GM12878 (cell line): ENCODE measurements at regions not wholly inside any gene's neighbourhood (a gene's known extent, or its start where the extent isn't known, plus 50 kb on each side); places are given as distances from the start of the nearest gene placed in this dataset.

ENCODE experiments used
- ATAC-seq: fragments of 200-7000 bp; cut with Tn5 transposase; 3 replicates; pipeline ENCODE4 v1.9.1; 2020; ENCODE audit warnings: mild to moderate bottlenecking, moderate library complexity
- BruUV-seq: library from RNA; stranded (reverse); fragments of 400-500 nt; replicated peaks from 2 replicates; lab custom pipeline; 2021; lab: Mats Ljungman, UMichigan
- CTCF ChIA-PET: fragments of 300-600 bp; sonication (Branson Sonifier 250); formaldehyde crosslinking; extraction: SDS; loops from one replicate; lab custom pipeline; 2021; ENCODE audit warnings: inconsistent platforms; lab: Yijun Ruan, JAX
- POLR2A ChIA-PET: fragments of 350-600 bp; formaldehyde crosslinking; extraction: SDS; loops from one replicate; lab custom pipeline; 2021; ENCODE audit warnings: inconsistent platforms; lab: Charles Lee
- RAD21 ChIA-PET: fragments of 300-600 bp; sonication (Branson Sonifier 250); formaldehyde crosslinking; loops from one replicate; lab custom pipeline; 2023; ENCODE audit warnings: antibody characterized with exemption; ENCODE audit not compliant: unreplicated experiment; lab: Charles Lee
- SMC1A ChIA-PET: fragments of 300-600 bp; sonication (Branson Sonifier 250); formaldehyde crosslinking; loops from one replicate; lab custom pipeline; 2023; ENCODE audit not compliant: unreplicated experiment, uncharacterized antibody; lab: Charles Lee
- DNase-seq: peaks from one replicate; pipeline ENCODE4 v3.0.0-alpha.2; 2011; ENCODE audit warnings: low read depth, low spot score
- FAIRE-seq: peaks from 3 replicates; lab custom pipeline; 2011; peaks lifted over from hg19 to GRCh38; lab: Jason Lieb, UNC
- H2AFZ ChIP-seq: 2 replicates; pipeline ENCODE4 v1.6.0; 2011; ENCODE audit warnings: low read depth, low read length, control low read depth; ENCODE audit not compliant: control insufficient read depth
- H3K27ac ChIP-seq: 2 replicates; pipeline ENCODE4 v1.5.1; 2011; ENCODE audit warnings: control low read depth; ENCODE audit not compliant: control insufficient read depth, insufficient read depth
- H3K27me3 ChIP-seq, 2 experiments: replicated peaks in 1 of 2; 2 replicates each; pipeline versions ENCODE4 v1.6.0 to v1.6.1; 2011; ENCODE audit warnings: low read length in 1 of 2; ENCODE audit not compliant: control insufficient read depth in 2 of 2, insufficient read depth in 2 of 2
- H3K36me3 ChIP-seq, 2 experiments: 2 replicates each; pipeline ENCODE4 v1.5.1; 2011; ENCODE audit warnings: low read length in 1 of 2; ENCODE audit not compliant: control insufficient read depth in 2 of 2, insufficient read depth in 2 of 2
- H3K4me1 ChIP-seq: 2 replicates; pipeline ENCODE4 v1.6.1; 2011; ENCODE audit warnings: mild to moderate bottlenecking, low read length, moderate library complexity, mixed read lengths; ENCODE audit not compliant: control insufficient read depth, insufficient read depth
- H3K4me2 ChIP-seq: 2 replicates; pipeline ENCODE4 v1.6.0; 2011; ENCODE audit warnings: control low read depth; ENCODE audit not compliant: control insufficient read depth, insufficient read depth
- H3K4me3 ChIP-seq: fragments of 200-600 bp; sonication (generic); 2 replicates; pipeline ENCODE4 v1.5.1; 2016
- H3K79me2 ChIP-seq: 2 replicates; pipeline ENCODE4 v1.6.0; 2011; ENCODE audit warnings: low read length; ENCODE audit not compliant: control insufficient read depth, insufficient read depth
- H3K9ac ChIP-seq: 2 replicates; pipeline ENCODE4 v1.8.0; 2011; ENCODE audit warnings: low read length, control low read depth, mixed read lengths; ENCODE audit not compliant: control insufficient read depth, insufficient read depth
- H3K9me3 ChIP-seq: replicated peaks from 3 replicates; pipeline ENCODE4 v1.5.1; 2011; ENCODE audit warnings: mild to moderate bottlenecking, low read length; ENCODE audit not compliant: control insufficient read depth, insufficient read depth
- H4K20me1 ChIP-seq: 2 replicates; pipeline ENCODE4 v1.6.0; 2011; ENCODE audit not compliant: control insufficient read depth, insufficient read depth
- CBX5 ChIP-seq: sonication (generic); IDR thresholded peaks from 2 replicates; pipeline ENCODE4 v1.6.1; 2016; ENCODE audit warnings: low read depth, moderate library complexity, mild to moderate bottlenecking, inconsistent platforms
- EZH2 ChIP-seq: IDR thresholded peaks from 2 replicates; pipeline ENCODE4 v1.6.1; 2012; ENCODE audit warnings: low read depth, mild to moderate bottlenecking, control low read depth, inconsistent platforms, low read length, borderline replicate concordance; ENCODE audit not compliant: control insufficient read depth
- IRF5 ChIP-seq: fragments of 450-650 bp; IDR thresholded peaks from 2 replicates; pipeline ENCODE4 v1.6.1; 2017; ENCODE audit warnings: borderline replicate concordance
- PAX5 ChIP-seq: IDR thresholded peaks from 2 replicates; pipeline ENCODE4 v1.6.1; 2011; ENCODE audit warnings: low read depth, low read length, borderline replicate concordance
- POLR2A ChIP-seq: IDR thresholded peaks from 2 replicates; pipeline ENCODE4 v1.6.1; 2011; ENCODE audit warnings: low read depth, mild to moderate bottlenecking, low read length
- POU2F2 ChIP-seq: IDR thresholded peaks from 3 replicates; pipeline ENCODE4 v1.6.1; 2011; ENCODE audit warnings: low read depth, mild to moderate bottlenecking, low read length, borderline replicate concordance
- RCOR1 ChIP-seq: conservative IDR thresholded peaks from 2 replicates; pipeline ENCODE4 v1.6.1; 2012; ENCODE audit warnings: low read depth, low read length, improper control_type of control experiment
- ZNF207 ChIP-seq: fragments of 450-650 bp; IDR thresholded peaks from 2 replicates; pipeline ENCODE4 v1.6.1; 2014; ENCODE audit warnings: antibody characterized with exemption, mild to moderate bottlenecking, borderline replicate concordance
- WGBS: methylation state at CpG from one replicate; pipeline ENCODE4 v1.1.6; 2016; ENCODE audit warnings: low lambda C conversion rate; ENCODE audit not compliant: insufficient replicate concordance, insufficient coverage; ENCODE audit errors: missing lambda C conversion rate; 5-methylcytosine and 5-hydroxymethylcytosine counted together
- in situ Hi-C: fragments of 300-500 bp; cut with MboI; formaldehyde crosslinking; loops from 9 replicates; pipeline ENCODE4 v1.14.3; 2018; ENCODE audit warnings: mixed read lengths
- intact Hi-C: fragments of 100-400 bp; cut with micrococcal nuclease; formaldehyde crosslinking; loops from one replicate; pipeline ENCODE4 v1.14.2; 2022; ENCODE audit not compliant: unreplicated experiment

- no peak for DNase-seq
- SMC1A ChIA-PET = interaction anchor here (1.0 to 2.0 kb wide), 3 partner anchors 13 to 909 kb away, joined by 3 to 7 read pairs (median 3); no protein-coding TSS in a partner anchor
- ATAC-seq = no peak
- FAIRE-seq = no peak
- intact Hi-C loops (loop anchor here (5.0 to 10.0 kb wide), 2 partner anchors 341 to 728 kb away; partner anchors contain the start of gene TLE3), in situ Hi-C loops (loop anchor here (5.0 kb wide), 1 partner anchor 731 kb away; no protein-coding TSS in a partner anchor)
- no peaks in the 10 kb centered on the region for H3K36me3 ChIP-seq
- CTCF ChIA-PET = interaction anchor here (1.3 to 1.9 kb wide), 2 partner anchors 28 to 749 kb away, joined by 4 to 5 read pairs; no protein-coding TSS in a partner anchor
- RAD21 ChIA-PET = interaction anchor here (1.1 to 2.0 kb wide), 5 partner anchors 11 to 90 kb away, joined by 4 to 7 read pairs (median 4); no protein-coding TSS in a partner anchor
- peaks cover 41% of the 10 kb centered on the region for H3K9me3 ChIP-seq
- H2AFZ ChIP-seq = no peak overlapping the region
- no peak overlapping the region for H3K4me2 ChIP-seq
- no TSS peak for BruUV-seq
- H3K4me1 ChIP-seq = peaks cover 42% of the 10 kb centered on the region
- 69% methylated on average over 3 of the region's 3 CpGs for WGBS
- H3K27me3 ChIP-seq = no peaks in the 10 kb centered on the region
- TF ChIP-seq POU2F2 (no peak), RCOR1 (no peak), EZH2 (no peak), PAX5 (no peak), ZNF207 (no peak), CBX5 (no peak), IRF5 (no peak), POLR2A (no peak)
- H4K20me1 ChIP-seq = no peaks in the 10 kb centered on the region
- POLR2A ChIA-PET = no interaction called here
- no peaks in the 10 kb centered on the region for H3K79me2 ChIP-seq
- no peak overlapping the region for H3K27ac ChIP-seq
- no peak overlapping the region for H3K4me3 ChIP-seq
- H3K9ac ChIP-seq = no peak overlapping the region
Observed at GRCh38 chr15:69756440-69756839, 303.8 kb downstream of the RPLP1 start.
